ENCODE measurements at regions not wholly inside any gene's neighbourhood (a gene's known extent, or its start where the extent isn't known, plus 50 kb on each side); places are given as distances from the start of the nearest gene placed in this dataset.

- DNase-seq: no peak
These were observed 285.1 kb downstream of the TNS1 start for GRCh38 chr2:217717646-217718045.

GRCh38 chr2:217715484-217715883, 287.3 kb downstream of the TNS1 start:
- no peak for DNase-seq

DNA sequence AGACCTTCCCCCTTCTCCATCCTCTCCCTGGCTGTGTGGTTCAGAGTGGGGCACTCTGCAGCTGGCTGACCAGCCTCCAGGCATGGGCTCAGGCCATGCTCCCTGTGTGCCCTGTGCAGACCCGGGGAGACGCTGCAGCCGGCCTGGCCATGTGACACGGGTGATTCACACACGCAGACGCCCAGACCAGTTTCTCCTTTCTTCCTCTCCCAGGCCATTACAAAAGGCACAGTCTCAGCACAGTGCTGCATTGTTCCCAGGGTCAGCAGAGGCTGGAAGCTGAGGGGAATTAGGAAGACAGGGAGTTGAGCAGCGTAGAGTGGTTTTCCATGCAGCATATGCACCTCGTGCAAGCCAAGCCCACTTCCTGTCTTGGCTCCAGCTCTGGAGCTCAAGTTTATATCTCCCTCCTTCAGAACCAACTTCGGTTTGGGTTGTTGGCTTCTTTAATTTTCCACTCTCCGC, 288.5 kb downstream of the TNS1 start:
- peak; percentile 72 for DNase-seq

- peak; percentile 87 for DNase-seq
These were observed 289.2 kb downstream of the TNS1 start for GRCh38 chr2:217713395-217714286.

DNA sequence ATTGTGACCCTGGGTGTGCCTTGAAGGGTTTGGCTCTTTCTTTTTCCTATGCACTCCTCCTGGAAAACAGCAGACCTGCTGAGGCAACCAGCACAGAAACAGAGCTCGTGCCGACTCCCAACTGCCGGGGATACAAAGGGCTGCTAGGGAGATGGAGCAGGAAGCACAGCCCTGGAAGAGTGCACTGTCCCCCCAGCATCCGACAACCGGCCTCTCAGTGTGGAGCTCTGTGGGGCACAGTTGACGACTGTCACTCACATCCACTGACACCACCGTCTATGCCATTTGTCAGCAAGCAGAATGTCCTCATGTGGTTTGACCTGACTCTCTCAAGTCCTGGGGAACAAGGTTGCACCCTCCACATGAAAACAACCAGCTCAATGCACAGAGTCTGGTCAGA, 290.4 kb downstream of the TNS1 start:
- DNase-seq: no peak

GRCh38 chr2:217711188-217711587, 291.6 kb downstream of the TNS1 start:
- no peak for DNase-seq

DNA sequence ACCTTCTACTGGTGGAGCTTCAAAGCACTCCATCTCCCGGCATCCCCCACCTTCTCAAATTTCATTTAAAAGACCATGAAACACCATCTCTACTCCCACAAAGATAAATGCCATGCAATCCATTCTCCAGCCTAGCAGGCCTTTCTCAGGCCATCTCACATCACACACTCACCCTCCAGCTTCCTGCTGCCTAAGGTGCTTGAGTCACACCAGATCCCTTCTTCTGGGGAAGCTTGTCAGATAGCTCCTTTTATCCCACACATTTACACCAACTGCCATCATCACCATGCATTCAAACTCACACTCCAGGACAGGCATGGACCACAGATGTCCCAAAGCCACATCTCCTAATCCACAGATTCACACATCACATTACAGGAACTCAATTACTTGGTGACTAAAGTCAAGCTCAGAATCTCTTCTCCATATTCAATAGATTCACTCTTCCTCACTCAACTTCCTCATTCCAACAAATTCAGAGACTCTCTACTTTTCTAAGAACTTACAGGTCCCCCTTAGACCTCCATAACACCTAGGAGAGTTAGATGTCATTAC, 292.5 kb downstream of the TNS1 start:
- no peak for DNase-seq

DNA sequence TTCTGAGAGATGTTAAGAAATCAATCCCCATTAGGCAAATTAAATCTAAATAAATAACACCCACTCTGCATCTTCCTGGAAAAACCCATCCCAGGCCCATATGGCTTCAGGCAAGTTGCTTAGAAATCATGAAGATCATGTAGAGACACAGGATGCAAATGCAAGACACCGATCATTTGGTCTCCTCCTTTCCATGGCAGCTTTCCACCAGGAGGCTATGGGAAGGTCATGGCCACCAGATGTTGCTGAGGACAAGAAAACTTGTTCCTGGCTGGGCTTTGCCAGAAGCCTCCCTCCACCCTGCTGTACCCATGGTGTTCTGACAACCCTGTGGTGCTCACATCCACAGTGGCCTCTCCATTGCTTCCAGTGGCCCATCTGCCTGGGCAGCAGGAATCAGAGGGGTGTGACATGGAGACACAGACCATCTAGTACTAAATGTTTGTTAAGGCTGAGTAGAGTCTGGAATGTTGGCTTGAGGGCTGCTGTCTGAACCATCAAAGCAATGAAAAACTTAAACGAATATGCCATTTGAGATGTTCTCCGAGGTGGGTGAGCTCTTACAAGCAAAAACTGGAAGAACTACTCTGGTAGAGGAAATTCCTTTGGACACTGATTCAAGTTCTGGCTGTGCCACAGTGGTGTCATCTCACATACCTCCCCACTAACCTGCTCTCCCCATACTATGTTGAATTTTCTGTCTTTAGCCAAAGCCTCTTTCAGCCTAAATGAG, 293.2 kb downstream of the TNS1 start:
- DNase-seq: peak; percentile 33

DNA sequence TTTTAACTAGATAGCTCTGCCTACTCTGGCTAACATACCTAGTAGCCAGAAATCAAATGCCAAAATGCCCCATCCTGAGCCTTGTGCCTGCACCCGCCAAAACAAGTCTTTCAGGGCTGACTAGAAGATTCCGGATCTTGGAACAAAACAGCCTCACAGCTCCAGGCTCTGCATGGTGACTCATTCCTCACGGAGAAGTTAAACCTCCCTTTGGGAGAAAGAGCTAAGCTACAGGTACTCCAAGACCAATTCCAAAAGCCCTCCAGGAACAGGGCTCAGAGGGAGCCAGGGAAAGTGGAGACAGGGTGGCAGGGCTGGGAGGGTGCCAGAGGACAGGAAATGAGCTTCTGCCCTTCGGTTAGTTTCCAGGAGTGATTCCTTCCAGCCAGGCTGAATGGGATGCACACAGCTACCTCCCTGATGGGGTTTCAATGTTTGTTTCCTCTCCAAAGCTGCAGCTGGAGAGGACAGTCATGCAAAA, 295.6 kb downstream of the TNS1 start:
- DNase-seq: no peak

DNA sequence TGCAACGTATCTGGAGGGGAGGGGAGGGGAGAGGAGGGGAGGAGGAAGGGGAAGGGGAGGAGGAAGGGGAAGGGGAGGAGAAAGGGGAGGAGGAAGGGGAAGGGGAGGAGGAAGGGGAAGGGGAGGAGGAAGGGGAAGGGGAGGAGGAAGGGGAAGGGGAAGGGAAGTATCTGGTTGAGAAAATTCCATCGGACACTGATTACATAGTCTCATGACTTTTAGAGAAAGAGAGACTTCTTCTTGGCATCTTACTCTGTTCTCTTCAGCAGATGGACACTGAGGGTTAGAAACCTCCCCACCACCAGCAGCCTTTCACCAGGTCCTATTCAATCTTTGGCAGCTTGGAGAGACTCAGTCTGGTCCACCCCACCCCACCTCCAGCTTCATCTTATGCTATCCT, 296.3 kb downstream of the TNS1 start:
- no peak for DNase-seq

DNA sequence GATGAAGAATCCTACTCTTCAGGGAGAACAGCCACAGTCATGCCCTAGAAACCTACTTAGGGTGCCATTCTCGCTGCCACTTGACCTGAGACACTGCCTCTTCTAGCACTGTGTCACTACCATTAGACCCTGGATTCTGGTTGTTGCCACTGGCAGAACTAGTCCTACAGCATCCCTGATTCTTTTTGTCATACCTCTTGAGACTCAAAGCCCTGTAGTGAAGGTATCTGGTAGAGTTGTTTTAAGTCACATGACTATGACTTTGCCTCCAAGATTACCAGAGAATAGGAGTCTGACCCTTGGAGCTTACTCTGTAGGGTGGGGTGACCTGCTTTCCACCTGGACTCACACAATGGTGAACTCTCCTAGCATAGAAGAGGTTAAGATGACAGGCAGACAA, 296.7 kb downstream of the TNS1 start:
- DNase-seq: no peak

- DNase-seq: no peak
These were observed 297.3 kb downstream of the TNS1 start for GRCh38 chr2:217705461-217705860.

GRCh38 chr2:217703999-217704398, 298.8 kb downstream of the TNS1 start:
- DNase-seq: no peak

- DNase-seq: no peak
These were observed 299.7 kb downstream of the TNS1 start for GRCh38 chr2:217703102-217703501.

DNA sequence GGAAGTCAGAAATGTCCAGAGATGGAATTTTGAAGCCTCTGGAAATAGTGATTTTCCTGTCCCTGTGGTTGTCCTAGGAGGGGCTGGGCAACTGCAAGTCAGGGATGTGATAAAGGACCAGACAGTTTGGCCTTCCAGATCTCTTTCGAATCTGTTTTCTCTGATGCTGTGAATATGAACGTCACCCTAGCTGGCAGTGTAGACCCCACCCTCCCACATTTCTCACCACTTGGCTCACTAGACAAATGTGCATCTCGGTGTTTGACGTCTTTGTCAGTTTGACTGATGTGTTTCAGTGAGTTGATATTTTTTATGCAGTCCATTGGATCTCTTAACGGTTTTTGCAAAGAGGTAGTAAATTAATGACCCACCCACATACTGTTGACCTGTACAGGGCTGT, 301.2 kb downstream of the TNS1 start:
- DNase-seq: no peak

DNA sequence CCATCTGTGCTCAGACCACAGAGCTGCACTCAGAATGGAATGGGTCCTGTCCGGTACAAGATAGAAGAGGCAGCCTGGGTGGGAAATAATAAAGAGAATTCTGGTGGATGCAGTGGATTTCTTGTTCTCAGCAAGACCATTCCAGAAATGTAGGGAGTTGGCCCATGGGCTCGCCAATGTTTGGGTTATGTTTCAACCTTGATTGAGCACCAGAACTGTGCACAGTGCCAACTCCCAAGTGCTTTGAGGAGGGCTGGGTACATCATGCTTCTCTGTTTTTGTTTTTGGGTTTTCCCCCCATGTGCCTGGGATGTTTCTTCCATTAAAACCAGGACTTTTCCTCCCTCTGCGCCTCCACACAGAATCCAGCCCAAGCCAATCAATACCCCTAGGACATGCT, 304.1 kb downstream of the TNS1 start:
- DNase-seq: no peak

- no peak for DNase-seq
These were observed 307.7 kb downstream of the TNS1 start for GRCh38 chr2:217695033-217695520.

DNA sequence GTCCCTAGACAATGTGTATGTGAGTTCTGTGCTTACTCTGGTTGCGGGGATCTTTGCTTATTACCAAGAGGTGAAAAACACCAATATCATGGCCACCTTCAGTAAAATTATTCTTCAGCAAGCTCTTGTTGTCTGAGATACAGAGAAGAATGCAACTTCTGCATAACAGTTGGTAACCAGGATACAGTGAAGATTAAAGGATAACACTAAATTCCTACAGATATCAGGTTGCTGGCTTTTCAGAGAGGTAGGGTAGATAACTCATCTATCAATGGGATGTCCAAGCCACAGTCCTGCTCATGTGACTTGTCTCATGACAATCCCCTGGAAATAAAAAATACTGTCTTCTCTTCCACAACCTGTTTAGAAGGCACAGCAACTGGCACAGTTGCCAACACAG, 308.5 kb downstream of the TNS1 start:
- DNase-seq: no peak

GRCh38 chr2:217693363-217693762, 309.4 kb downstream of the TNS1 start:
- no peak for DNase-seq

GRCh38 chr2:217691920-217692666, 310.7 kb downstream of the TNS1 start:
- no peak for DNase-seq

DNA sequence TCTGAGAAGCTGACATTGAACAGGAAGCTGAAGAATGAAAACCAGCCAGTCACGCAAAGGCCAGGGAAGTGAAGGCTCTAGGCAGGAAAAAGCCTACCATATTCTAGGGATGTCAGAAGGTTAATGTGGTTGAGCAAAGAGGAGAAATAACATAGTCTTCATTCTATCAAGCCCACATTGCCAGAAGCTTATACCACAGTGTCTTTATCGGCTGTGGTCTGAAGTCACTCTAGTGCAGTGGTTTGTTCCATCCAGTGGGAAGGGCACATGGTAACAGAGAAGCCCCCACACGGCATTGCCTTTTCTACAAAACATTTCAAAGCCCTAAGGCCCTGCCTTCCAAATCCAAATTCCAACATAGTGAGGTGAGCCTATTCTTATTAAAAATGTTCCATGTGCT, 311.3 kb downstream of the TNS1 start:
- DNase-seq: no peak

DNA sequence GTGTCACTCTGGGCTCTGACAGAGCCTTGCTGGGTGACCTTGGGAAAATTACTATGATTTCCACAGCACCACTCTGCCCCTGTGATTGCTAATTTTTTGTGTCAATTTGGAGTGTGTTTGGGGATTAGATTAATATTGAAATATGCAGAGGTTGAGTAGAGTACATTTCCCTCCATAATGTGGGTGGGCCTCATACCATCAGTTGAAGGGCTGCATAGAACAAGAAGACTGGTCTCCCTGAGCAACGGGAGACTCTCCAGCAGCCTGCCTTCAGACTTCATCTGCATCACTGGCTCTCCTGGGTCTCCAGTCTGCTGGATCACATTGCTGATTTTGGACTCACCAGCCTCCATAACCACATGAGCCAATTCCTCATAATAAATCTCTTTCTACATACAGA, 313.7 kb downstream of the TNS1 start:
- no peak for DNase-seq

GRCh38 chr2:217688494-217688893, 314.3 kb downstream of the TNS1 start:
- no peak for DNase-seq

Data from hindlimb muscle (tissue), 1 donor.